Activated T-helper 1 cell treated with Interleukin-2 at 50 U/mL for 16 hours (primary cell): ENCODE measurements at regions not wholly inside any gene's neighbourhood (a gene's known extent, or its start where the extent isn't known, plus 50 kb on each side); places are given as distances from the start of the nearest gene placed in this dataset.

Source experiments
- DNase-seq: peaks from one replicate; pipeline ENCODE4 v3.0.0-alpha.2; 2020; ENCODE audit warnings: low read depth

DNA sequence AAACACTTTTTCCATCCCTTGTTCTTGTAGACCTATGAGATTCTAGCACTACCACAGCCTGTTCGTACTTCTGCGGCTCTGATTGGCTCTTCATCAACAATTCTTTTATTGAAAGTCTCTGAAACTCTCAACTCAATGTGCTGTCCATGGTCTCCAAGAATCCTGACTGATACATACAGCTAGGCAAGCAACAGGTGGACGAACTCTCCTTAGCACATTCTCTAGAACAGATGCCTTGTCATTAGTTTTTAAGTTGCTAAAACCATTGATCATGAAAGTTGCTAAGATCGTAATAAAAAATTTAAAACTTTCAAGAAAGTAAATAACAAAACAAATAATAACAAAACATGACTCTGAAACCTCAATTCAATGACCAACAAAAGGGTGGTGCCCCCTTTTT lies 210.5 kb downstream of the EPHA4 start:
- DNase-seq: no peak

GRCh38 chr2:221364672-221365071 lies 207.4 kb downstream of the EPHA4 start:
- no peak for DNase-seq
